ENCODE measurements at regions not wholly inside any gene's neighbourhood (a gene's known extent, or its start where the extent isn't known, plus 50 kb on each side); places are given as distances from the start of the nearest gene placed in this dataset.

- DNase-seq, result no peak
- TF ChIP-seq POLR2A (IDR thresholded peaks at IDR 0.05; ENCODE audit: low read length), result no peak
- TF ChIP-seq GATA1 (IDR thresholded peaks at IDR 0.05; ENCODE audit: low read depth, low read length), result no peak
Measured at GRCh38 chr5:165858118-165858517, 2352.7 kb downstream of the MAT2B start.

GRCh38 chr5:165859251-165859650, 2353.8 kb downstream of the MAT2B start:
- TF ChIP-seq GATA1 (IDR thresholded peaks at IDR 0.05; ENCODE audit: low read depth, low read length) (no peak), POLR2A (IDR thresholded peaks at IDR 0.05; ENCODE audit: low read length) (no peak)
- DNase-seq, result no peak

- TF ChIP-seq GATA1 (IDR thresholded peaks at IDR 0.05; ENCODE audit: low read depth, low read length), result no peak
- TF ChIP-seq POLR2A (IDR thresholded peaks at IDR 0.05; ENCODE audit: low read length), result no peak
- DNase-seq, result no peak
Measured at GRCh38 chr5:165863239-165863638, 2357.8 kb downstream of the MAT2B start.

- TF ChIP-seq POLR2A (IDR thresholded peaks at IDR 0.05; ENCODE audit: low read length), result no peak
- no peak for TF ChIP-seq GATA1 (IDR thresholded peaks at IDR 0.05; ENCODE audit: low read depth, low read length)
- no peak for DNase-seq
Measured at GRCh38 chr5:165871291-165871690, 2365.9 kb downstream of the MAT2B start.

GRCh38 chr5:165874851-165875250, 2369.4 kb downstream of the MAT2B start:
- TF ChIP-seq POLR2A (IDR thresholded peaks at IDR 0.05; ENCODE audit: low read length) (no peak), GATA1 (IDR thresholded peaks at IDR 0.05; ENCODE audit: low read depth, low read length) (no peak)
- no peak for DNase-seq

GRCh38 chr5:165876538-165876937, 2371.1 kb downstream of the MAT2B start:
- TF ChIP-seq GATA1 (IDR thresholded peaks at IDR 0.05; ENCODE audit: low read depth, low read length) (no peak), POLR2A (IDR thresholded peaks at IDR 0.05; ENCODE audit: low read length) (no peak)
- no peak for DNase-seq

GRCh38 chr5:165877475-165877874, 2372.1 kb downstream of the MAT2B start:
- TF ChIP-seq GATA1 (IDR thresholded peaks at IDR 0.05; ENCODE audit: low read depth, low read length) (no peak), POLR2A (IDR thresholded peaks at IDR 0.05; ENCODE audit: low read length) (no peak)
- no peak for DNase-seq

GRCh38 chr5:165881259-165881658, 2375.8 kb downstream of the MAT2B start:
- DNase-seq, result no peak
- TF ChIP-seq GATA1 (IDR thresholded peaks at IDR 0.05; ENCODE audit: low read depth, low read length) (no peak), POLR2A (IDR thresholded peaks at IDR 0.05; ENCODE audit: low read length) (no peak)

GRCh38 chr5:165882099-165882498, 2376.7 kb downstream of the MAT2B start:
- no peak for DNase-seq

GRCh38 chr5:165885623-165886350, 2380.4 kb downstream of the MAT2B start:
- TF ChIP-seq POLR2A (IDR thresholded peaks at IDR 0.05; ENCODE audit: low read length), result no peak
- TF ChIP-seq GATA1 (IDR thresholded peaks at IDR 0.05; ENCODE audit: low read depth, low read length), result no peak
- DNase-seq, result no peak

More at GRCh38 chr5:165882099-165882498, 2376.7 kb downstream of the MAT2B start:
- TF ChIP-seq POLR2A (IDR thresholded peaks at IDR 0.05; ENCODE audit: low read length) (no peak), GATA1 (IDR thresholded peaks at IDR 0.05; ENCODE audit: low read depth, low read length) (no peak)

- TF ChIP-seq POLR2A (IDR thresholded peaks at IDR 0.05; ENCODE audit: low read length), result no peak
- TF ChIP-seq GATA1 (IDR thresholded peaks at IDR 0.05; ENCODE audit: low read depth, low read length), result no peak
Measured at GRCh38 chr5:165887147-165887546, 2381.7 kb downstream of the MAT2B start.

GRCh38 chr5:165892383-165892782, 2387.0 kb downstream of the MAT2B start:
- DNase-seq, result no peak
- TF ChIP-seq GATA1 (IDR thresholded peaks at IDR 0.05; ENCODE audit: low read depth, low read length) (no peak), POLR2A (IDR thresholded peaks at IDR 0.05; ENCODE audit: low read length) (no peak)

More at GRCh38 chr5:165887147-165887546, 2381.7 kb downstream of the MAT2B start:
- DNase-seq, result no peak

- no peak for DNase-seq
- no peak for TF ChIP-seq POLR2A (IDR thresholded peaks at IDR 0.05; ENCODE audit: low read length)
- TF ChIP-seq GATA1 (IDR thresholded peaks at IDR 0.05; ENCODE audit: low read depth, low read length), result no peak
Measured at GRCh38 chr5:165894916-165895315, 2389.5 kb downstream of the MAT2B start.

GRCh38 chr5:165903835-165904234, 2387.6 kb upstream of the WWC1 start:
- TF ChIP-seq POLR2A (IDR thresholded peaks at IDR 0.05; ENCODE audit: low read length) (no peak), GATA1 (IDR thresholded peaks at IDR 0.05; ENCODE audit: low read depth, low read length) (no peak)
- no peak for DNase-seq

- DNase-seq, result no peak
- no peak for TF ChIP-seq GATA1 (IDR thresholded peaks at IDR 0.05; ENCODE audit: low read depth, low read length)
- no peak for TF ChIP-seq POLR2A (IDR thresholded peaks at IDR 0.05; ENCODE audit: low read length)
Measured at GRCh38 chr5:165906871-165907270, 2384.6 kb upstream of the WWC1 start.
